ENCODE measurements at regions not wholly inside any gene's neighbourhood (a gene's known extent, or its start where the extent isn't known, plus 50 kb on each side); places are given as distances from the start of the nearest gene placed in this dataset.
A peak's percentile ranks its signal among the peaks of the same experiment; 100 is the strongest.
"Not testable (repeated sequence)": the region's sequence is repeated elsewhere in the genome, so short reads cannot be mapped to it uniquely, and the experiment has no call there.

DNA sequence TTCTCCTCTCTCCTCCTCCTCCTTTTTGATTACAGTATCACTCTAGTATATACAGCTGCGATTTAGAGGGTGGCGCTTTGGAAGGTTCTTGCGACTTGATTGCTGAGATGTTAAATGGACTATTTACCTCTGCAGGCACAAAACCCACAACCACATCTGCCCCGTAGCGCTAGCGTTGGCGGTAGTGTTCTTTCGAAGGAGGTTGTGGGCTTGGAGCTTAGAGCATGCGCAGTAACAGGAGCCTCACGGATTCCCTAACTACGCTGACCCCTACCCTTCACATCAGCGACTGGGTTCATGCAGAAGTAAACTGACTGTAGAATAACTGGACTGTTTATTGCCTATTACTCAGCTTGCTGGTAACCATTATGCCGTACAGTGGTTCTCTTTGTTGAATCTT lies 58.0 kb downstream of the CGGBP1 start:
- DNase-seq: no peak

DNA sequence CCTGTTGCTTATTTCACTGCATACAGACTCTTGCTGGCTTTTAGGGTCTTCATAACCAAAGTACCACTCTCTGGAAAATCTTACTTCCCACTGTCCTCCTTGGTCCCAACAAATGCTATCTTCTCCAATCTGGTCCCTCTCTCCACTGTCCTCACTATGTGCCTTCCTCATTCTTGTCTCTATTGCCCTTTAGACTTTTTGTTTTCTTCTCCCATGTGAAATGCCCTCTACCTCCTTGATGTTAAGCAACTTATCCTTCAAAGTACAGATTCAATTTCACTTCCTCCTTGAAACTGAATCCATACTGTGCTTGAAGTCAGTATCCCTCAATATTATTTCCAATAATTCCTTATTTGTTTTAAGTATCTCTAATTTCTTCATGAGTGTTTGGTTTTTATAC lies 60.8 kb downstream of the CGGBP1 start:
- no peak for DNase-seq

DNA sequence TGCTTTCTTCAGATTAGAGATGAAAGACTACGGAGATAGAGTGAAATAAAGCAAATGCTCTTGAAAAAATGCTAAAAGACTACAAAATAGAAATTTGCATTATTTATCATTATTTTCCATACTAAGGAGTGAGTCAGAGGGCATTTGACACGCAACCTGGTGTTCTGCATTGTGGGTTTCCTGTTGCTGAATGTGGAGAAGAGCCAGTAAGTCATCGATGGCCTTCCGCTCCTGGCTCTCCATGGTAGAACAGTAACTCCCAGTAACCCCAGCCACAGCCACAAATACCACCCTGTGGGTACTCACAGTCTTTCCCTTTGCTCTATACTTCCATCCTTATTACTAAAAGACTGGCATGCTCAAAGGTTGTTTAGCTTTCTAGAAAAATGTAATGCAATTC lies 61.5 kb downstream of the CGGBP1 start:
- DNase-seq: no peak

DNA sequence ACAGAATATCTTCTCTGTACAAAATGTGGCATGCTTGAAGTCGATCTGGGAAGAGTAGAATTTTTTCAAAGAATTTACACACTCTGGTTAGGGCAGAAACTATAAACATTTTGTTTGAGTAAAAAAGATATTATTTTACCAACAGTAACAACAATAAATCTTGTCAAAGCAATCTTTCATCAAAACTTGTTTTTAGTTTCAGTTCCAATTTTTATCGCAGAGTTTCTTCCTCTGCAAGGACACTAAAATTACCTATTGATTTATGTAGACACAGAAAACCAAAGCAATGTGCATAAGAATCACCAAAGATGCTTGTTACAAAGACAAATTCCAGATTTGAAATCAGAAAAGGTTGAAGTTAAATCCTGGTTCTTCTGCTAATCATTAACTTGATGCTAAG lies 61.9 kb downstream of the CGGBP1 start:
- DNase-seq: no peak

DNA sequence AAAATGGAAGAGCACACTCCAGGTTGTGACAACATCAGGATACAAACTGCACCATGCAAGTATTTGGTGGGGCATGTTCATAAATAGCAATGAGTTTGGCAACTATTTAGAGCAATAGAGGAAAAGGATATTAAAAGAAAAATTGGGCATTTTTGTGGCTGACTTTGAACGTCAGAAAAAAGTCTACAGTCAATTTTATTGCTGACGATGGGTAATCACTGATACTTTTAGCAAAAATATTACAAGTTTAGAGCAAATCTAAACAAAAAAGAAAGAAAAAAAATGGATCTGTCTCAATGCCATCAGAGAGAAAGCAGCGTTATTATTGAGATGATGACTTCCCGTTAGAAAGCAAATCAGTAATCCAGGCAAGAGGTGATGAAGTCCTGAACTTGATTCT lies 65.2 kb downstream of the CGGBP1 start:
- DNase-seq: no peak

DNA sequence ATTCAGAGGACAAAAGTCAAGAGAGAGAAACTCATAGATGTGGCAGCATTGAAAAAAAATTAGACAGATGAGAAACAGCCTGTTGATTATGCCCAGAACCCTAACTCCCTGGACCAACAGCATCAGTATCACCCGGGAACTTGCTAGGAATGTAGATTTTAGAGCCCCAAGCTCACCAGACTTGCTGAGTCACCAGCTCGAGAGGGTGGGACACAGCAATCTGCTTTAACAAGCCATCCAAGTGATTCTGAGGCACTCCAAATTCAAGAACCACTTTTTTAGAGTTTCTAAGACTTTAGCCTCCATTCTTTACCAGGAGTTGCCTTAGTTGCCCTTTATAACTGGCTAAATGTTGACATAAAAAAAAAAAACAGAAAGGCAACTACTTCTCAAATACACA lies 70.9 kb downstream of the CGGBP1 start:
- no peak for DNase-seq

DNA sequence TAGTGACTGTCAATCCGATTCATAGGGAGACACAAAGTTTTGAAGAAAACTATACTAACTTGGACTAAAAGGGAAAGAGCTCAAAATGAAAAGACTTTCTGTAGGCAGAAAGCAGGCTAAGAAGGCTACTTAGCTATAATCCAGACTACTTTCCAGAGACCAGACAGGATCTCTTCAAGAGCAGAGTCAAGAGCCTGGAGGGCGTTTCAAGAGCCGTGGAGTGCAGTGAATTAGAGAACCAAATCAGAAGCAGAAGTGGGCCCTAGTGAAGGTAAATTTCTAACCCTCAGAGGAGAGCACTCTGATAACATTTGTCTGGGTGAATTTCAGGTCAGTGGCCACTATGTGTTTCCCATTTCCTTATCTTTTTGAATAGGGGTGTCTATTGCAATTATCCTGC lies 76.4 kb downstream of the CGGBP1 start:
- DNase-seq: peak in 1 of 2 donors; percentile 17

DNA sequence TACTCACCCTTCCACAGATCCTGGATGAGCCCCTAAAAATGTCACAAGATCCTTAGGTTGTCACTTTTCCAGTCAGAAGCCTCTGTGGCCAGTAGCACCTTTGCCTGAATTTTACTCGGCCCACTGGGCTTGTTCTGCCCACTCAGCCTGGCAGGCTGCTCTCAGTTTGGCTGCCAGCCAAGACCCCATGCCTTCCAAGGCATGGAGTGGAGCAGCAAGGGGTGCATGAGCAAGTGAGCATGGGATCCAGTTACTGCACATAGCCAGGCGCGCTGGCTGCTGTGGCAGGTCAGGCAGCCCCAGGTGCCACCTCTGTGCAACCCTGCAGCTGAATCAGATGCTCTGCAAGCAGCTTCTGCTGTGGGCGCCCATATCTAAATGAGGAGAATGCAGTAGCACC lies 79.3 kb downstream of the CGGBP1 start:
- no peak for DNase-seq

DNA sequence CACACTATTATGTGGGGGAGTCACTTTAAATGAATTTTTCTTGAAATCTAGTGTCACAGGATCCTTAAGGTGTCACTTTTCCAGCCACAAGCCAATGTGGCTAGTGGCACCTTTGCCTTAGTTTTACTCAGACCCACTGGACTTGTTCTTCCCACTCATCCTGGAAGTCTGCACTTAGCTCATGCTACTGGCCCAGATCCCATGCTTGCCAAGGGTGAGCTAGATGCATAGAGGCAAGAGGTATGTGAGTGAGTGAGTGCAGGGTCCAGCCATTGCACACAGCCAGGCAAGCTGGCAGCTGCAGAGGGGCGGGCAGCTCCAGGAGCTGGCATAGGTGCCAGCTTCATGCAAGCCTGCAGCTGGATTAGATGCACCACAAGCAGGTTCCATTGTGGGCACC lies 81.0 kb downstream of the CGGBP1 start:
- DNase-seq: no peak

DNA sequence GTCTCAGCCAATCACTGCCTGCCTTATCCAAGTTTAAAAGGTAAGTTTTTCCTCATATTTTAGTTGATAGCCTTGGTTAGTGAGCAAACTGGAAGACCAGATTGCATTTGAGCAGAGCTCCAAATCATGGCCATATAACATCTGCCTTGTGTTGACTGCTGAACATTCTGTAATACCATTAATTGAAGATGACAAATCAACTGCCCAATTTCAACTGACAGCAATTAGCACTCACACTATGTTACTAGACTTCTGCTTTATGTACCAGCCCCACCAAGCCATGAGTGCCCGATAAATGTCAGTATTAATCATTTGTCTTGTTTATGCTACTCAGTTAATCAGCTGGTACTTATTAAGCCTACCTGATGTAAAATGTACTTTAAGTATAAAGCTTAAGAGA lies 83.1 kb downstream of the CGGBP1 start:
- no peak for DNase-seq

DNA sequence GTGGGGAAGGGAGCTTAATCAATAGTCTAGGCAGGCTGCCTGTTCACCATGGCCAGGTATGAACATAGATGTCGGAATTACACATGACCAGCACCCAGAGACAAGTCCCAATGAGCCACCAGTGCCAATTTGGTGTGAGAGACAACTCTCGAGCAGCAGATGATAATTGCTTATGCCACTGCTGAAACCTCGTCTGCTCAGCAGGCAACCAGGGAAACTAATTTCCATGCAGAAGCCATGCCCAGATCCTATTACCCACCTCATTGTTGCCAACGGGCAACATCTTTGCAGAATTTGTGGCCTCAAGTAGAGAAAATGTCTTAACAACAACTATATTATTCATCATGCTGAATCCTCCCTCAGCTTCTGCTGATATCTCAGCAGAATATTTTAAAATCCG lies 84.9 kb downstream of the CGGBP1 start:
- DNase-seq: no peak

DNA sequence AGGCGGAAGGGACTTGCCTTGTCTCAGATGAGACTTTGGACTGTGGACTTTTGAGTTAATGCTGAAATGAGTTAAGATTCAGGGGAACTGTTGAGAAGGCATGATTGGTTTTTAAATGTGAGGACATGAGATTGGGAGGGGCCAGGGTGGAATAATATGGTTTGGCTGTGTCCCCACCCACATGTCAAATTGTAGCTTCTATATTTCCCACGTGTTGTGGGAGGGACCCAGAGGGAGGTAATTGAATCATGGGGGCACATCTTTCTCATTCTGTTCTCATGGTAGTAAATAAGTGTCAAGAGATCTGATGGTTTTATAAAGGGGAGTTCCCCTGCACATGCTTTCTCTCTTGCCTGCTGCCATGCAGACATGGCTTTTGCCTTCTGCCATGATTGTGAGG lies 89.2 kb downstream of the CGGBP1 start:
- no peak for DNase-seq

DNA sequence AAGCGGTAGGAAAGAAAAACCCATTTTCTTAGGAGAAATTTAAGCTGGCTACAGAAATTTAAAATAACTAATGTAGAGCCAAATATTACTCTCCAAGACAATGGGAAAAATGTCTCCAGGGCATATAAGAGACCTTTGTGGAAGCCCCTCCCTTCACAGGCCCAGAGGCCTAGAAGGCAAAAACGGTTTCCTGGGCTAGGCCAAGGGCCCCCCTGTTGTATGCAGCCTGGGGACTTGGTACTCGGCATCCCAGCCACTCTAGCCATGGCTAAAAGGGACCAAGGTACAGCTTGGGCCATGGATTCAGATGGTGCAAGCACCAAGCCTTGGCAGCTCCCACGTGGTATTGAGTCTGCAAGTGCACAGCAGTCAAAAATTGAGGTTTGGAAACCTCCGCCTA lies 90.1 kb downstream of the CGGBP1 start:
- no peak for DNase-seq

DNA sequence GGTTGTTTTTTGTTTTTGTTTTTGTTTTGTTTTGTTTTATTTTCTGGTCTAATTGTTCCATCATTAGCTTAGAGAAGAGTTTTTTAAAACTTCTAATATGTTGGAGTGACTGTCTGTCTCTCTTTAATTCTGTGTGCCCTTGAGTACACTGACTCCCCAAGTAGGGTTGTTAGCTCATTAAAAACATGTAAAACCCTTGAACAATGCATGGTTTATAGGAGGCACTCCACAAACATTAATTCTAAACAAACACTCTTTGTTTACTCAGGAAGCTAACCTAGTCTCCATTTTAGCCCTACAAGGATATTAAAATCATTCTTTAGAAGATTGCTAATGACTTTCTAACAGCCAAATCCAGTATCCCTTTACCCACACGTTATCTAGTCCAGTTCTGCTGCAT lies 100.5 kb downstream of the CGGBP1 start:
- no peak for DNase-seq

DNA sequence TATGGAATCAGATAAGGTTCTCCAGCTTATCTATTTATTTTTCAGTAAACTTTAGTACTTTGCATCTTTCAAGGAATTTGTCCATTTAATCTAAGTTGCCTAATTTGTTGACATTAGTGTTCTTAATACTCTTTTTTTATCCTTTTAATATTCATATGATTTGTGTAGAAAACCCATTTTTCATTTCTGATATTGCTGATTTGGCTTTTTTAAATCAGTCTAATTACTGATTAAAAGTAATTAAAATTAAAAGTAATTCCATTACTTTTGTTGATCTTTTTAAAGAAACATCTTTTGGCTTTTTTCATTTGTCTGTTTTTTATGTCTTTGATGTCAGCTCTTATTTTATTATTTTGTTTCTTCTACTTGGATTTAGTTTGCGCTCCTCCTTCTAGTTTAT lies 101.2 kb downstream of the CGGBP1 start:
- no peak for DNase-seq

DNA sequence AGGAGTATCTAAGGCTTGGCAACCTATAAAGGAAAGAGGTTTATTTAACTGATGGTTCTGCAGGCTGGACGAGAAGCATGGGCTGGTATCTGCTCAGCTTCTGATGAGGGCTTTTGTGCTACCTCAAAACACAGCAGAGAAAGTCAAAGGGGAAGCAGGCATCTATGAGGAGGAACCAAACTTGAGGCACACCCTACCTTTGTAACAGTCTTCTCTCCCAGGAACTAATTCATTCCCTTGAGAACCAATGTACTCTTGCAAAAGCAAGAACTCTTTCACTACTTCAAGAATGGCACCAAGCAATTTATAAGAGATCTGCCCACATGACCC lies 109.0 kb downstream of the CGGBP1 start:
- DNase-seq: no peak

DNA sequence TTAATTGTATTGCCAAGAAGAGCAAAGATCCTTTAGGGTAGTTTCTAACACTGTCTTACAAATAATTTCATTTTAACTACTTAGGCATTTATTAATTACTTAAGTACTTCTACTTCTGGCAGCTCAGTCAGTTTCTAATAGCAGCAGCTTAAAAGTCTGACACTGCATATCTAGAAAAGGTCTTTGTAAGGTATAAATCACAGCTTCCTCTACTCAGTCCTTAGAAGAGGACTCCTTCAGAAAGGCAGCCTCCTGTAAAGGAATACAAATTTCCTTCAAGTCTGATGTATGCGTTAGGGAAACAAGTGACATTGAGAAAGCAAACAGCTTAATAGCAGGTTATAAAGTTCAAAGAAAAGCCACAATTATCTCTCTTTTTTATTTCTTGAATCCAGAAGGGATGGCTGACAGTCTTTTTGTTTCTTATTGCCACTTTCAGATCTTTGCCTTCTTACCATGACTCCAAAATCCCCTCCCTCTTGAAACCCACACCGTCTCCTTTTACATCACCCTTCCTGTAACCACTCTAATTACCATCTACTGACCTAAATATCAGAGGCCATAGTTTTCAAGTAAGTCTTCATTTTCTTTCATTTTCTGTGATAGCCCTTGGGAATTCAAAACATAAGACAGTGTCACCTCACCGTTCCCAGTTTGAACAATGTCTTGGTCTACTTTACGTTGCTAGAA lies 109.5 kb downstream of the CGGBP1 start:
- no peak for DNase-seq

DNA sequence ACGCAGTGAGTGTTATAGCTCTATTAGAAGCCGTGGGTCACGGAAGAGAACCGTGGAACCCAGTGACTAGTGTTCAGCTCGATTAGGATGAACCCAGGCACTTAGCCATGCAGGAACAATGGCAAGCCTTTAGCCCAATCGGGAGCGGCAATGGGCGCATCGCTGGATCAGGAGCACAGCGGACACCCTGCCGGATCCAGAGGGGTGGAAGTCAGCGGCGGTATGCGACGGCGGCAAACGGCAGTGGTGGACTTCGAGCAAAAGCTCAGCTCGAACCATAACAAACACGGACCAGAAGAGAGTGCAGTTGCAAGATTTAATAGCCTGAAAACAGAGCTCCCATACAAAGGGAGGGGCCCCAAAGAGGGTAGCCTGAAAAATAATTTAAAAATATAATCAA lies 112.8 kb downstream of the CGGBP1 start:
- not testable (repeated sequence) for DNase-seq

DNA sequence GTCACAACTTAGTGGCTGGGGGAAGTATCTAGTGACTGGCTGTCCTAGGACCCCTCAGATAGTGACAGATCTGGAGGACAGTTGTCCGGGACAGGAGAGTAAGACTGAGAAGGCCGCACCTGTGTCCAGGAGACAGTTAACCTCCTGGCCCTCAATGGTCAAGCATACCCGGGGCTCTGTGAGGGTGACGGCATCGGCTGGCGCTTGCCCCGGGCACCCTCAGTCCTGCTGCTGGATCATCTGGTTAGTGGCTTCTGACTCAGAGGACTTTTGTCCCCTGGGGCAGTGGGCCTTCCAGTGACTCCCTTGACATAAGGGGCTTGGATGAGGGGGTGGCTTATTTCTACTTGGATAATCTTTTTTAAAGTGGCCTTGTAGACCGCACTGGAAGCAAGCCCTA lies 116.5 kb downstream of the CGGBP1 start:
- DNase-seq: not testable (repeated sequence)

DNA sequence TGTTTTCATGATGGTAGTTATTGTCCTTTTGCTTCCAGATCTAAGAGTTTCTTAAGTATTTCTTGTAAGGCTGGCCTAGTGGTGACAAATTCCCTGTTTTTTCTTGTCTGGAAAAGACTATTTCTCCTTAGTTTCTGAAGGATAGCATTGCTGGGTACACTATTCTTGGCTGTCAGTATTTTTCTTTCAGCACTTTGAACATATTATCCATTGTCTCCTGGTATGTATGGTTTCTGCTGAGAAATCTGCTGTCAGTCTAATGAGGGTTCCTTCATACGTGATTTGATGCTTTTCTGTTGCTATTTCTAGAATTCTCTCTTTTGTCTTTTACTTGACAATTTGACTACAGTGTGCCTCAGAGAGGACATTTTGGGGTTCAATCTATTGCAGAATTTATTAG lies 134.3 kb downstream of the CGGBP1 start:
- DNase-seq: no peak

DNA sequence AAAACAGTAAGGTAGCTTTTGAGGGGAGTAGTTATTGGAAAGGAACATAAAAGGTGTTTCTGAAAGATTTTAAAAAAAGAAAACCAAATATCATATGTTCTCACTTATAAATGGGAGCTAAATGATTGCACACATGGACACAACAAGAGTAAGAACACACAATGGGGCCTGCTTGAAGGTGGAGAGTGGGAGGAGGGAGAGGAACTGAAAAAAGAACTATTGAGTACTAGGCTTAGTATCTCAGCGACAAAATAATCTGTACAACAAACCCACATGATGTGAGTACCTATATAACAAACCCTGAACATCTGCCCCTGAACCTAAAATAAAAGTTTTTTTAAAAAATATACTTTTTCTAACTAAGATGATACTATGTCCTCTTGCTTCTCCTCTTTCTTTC lies 138.3 kb downstream of the CGGBP1 start:
- no peak for DNase-seq

DNA sequence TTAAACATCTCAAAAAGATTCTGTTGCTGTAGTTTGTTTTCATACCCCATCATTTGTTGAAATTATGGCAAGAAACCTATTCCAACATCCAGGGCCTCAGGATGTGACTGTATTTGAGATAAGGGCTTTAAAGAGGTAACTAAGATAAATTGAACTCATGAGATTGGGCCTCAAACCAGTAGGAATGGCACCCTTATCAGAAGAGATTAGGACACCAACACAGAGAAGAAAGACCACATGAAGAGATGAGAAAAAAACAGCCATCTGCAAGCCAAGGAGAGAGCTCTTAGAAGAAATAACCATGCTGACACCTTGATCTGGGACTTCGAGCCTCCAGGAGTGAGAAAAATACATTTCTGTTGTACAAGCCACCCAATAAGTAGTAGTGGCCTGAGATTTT lies 157.7 kb downstream of the CGGBP1 start:
- DNase-seq: no peak

DNA sequence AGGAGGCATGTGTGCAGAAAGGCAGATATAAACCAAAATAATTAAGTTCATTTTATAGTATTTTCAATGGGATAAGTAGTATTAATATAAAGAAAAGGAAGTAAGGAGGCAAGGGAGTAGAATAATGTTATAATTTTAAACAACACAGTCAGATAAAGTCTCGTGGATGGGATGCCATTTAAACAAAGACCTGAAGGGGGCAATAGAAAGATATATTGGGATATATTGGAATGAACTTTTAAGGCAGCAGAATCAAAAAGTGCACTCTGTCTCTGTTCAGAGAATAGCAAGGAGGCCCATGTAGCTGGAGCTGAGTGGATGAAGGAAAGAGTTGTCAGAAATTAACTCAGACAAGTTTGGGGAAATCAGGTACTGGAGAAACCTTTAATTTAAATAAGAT lies 158.7 kb downstream of the CGGBP1 start:
- DNase-seq: no peak

DNA sequence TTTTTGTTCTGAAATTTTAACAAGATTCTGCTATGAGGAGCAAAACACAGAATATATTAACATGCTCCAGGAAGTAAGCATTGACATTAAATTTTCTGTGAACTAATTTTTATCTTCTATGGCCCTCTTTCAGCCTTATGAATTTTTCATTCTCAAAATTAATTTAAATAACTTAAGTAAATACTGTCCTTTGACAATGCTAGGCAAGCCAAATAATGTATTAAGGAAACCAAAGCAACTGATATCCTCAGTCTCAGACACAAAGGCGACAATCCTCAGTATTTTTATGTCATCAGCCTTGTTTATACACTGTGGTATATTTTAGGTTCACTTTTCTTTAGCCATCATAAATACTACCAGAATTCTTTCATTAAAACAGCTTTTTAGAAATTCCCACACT lies 159.8 kb downstream of the CGGBP1 start:
- DNase-seq: no peak

DNA sequence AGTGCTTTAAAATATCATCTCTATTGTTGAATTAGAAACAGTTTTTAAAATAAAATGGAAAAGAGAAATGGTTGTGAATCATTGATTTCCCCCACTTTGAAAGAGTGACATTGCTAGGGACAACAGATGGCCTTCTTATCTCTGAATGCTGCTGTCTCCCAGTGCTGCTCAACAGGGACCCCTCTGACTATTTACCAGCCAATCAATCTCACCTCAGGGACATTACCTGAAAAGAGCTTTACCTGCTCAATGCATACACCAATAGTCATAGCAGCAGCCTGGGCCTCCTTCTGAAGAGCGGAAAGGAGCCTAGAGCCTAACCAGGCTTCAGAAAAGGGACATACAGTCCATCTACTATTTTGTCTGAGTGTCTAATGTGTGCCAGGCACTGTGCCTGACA lies 162.8 kb downstream of the CGGBP1 start:
- DNase-seq: no peak
